NOMO-1 treated with dmso at 0.1 percent for 144 hours (cell line): ENCODE measurements at regions not wholly inside any gene's neighbourhood (a gene's known extent, or its start where the extent isn't known, plus 50 kb on each side); places are given as distances from the start of the nearest gene placed in this dataset.

Experiments
- DNase-seq: peaks from one replicate; lab custom pipeline; 2025; ENCODE audit not compliant: unreplicated experiment; lab: John Stamatoyannopoulos, UW

DNA sequence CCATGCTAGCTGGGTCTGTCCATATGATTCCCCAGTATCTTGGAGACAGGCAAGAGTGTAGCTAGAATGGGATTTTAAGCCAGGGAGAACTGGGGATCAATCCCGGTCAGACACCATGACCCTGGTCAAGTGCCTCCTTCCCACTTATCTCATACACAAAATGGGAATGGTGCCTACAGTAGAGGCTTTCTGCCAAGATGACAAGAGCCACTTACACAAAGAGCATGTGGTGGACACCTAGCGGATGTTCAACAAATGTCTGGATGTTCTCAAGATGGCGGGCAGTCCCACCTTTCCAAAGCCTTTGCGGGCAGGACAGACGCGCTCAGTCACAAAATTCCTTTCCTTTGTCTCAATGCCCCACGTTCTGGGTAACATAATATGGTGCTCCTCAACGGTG lies 57.3 kb downstream of the MAF start:
- DNase-seq = no peak

DNA sequence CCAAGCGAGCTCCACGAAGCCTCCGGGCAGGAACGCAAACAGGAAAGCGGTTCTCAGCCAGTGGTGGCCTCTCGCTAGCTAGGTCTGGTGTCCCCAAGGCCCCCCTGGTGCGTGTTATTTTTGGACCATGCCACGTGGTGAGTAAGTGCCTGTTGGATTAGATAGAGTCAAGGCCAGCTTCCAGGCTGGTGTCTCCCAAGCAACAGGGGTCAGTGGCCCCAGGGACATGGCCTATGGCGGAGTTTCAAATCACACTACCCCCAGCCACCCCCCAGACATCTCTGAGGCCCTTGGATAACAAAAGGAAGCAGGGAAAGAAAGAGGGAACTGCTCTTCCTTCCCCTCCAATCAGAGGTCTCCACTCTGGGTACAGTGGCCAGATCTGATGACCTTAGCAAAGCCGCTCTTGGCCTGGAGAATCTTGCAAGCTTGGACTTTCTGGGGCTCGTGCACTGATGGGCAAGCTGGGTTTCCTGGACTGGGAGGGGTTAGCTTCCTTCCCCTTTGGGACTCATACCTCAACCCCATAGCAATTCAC lies 58.2 kb downstream of the MAF start:
- no peak for DNase-seq

DNA sequence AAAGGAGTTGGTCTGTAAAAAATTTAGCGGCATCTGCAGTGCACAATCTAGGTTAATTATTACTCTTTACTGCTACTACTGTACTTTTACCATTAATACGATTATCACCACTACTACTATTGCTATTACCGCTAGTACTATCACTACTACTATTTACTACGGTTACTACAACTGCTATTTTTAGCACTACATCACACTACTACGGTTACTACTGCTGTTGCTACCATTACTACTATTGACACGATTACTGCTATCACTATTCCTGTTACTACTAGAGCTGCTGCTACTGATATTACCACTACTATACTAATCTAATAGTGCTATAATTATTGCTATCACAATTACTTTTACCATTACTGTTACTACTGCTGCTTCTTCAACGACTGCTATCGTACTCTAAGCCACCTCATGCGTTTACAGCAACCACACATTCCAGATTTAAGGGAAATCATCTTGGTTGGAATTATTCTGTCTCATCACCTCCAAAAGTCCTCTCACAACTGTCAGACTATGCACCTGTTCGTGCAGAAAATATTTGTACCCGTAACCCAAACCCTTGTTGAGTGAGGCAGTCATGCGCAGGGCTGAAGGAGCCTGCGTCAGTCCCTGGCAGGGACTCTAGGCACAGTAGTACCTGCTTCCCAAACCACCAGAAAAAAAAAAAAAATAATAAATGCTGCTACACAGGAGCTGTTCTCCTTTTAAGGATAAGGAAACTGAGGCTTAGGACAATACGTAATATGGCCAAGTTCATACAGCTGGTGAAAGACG lies 59.5 kb downstream of the MAF start:
- DNase-seq = no peak

DNA sequence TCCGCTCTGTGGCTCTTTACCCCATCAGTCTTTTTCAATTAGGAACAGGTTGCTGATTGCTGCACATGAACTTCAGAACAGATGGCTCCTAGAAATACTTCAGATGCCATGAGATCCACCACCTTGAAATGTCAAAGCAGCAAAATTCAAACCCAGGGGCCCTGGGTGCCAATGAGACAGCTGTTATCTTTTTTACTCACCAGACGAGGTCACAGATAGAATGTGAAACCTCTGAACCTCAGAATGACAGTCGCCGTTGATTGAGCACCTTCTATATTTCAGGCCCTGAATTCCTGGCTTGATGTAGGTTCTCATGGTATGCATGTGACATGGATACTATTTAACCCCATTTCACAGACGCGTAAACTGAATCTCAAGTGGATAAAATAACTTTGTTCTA lies 63.0 kb downstream of the MAF start:
- no peak for DNase-seq

DNA sequence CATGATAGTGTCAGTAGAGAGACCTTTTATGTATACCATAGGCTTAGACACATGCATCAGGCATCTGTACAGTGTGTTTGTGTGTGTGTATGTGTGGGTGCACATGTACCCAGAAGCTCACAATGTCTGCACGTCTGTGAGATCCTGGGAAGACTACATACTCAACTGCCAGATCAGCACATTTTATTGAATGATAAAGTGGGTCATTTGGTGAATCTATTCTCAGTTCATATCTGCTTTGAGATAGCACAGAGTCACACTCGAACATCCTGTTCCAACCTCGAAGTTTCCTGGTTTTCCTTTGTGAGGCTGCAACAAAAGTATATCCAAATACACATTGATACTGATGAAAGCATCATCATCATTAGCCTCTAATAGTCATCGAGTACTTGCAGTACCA lies 63.6 kb downstream of the MAF start:
- DNase-seq = no peak

DNA sequence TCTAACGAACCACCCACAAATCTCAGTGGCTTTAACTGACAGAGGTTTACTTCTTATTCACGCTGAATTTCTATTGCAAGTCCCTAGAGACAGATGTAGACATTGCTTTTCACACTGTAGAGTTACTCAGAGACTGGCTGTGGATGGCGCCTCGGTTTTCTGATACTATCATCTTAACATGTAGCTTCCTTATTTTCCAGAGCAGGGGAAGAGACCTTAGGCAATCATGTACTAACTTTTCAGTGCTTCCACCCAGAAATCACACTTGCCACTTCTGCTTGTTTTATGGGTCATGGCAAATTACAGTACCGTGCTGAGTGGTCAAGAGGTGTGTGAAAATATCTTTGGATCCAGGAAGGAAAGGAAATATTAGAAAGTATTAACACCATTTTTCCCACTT lies 65.4 kb downstream of the MAF start:
- DNase-seq = peak; percentile 6

DNA sequence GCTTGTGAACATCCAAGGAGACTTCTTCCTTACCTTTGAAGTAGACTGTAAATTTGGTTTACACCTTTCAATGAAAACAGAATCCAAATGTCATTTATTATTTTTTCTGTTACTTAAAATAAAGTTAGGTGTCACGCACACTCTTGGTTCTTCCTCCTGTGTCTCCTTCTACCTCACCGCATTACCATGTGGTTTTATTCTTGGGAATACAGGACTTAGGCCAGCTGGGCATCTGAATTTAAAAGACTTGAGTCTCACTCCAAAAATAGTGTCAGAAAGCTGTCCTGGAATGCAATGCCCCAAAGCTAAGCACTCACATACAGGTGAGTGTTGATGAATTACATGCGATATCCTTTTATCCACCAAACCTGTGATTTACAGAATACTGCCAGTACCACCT lies 66.4 kb downstream of the MAF start:
- DNase-seq = no peak

DNA sequence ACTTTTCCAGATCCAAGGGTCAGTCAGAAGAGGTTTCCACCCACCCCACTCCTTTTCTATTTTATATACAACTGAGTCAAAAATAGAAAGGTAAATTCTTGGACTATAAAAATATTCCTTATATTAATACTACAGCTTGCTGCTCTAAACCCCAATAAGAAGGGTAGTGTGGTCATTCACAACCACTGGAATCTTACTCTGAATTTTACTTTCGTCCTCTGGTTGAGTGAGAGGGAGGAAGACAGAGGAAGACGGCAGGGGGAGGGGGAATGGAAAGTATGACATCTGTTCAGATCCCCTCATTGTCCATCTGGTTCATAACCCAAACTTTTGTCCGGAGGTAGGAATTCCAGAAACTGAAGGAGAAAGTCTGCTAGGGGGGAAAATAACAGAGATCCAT lies 67.2 kb downstream of the MAF start:
- no peak for DNase-seq

DNA sequence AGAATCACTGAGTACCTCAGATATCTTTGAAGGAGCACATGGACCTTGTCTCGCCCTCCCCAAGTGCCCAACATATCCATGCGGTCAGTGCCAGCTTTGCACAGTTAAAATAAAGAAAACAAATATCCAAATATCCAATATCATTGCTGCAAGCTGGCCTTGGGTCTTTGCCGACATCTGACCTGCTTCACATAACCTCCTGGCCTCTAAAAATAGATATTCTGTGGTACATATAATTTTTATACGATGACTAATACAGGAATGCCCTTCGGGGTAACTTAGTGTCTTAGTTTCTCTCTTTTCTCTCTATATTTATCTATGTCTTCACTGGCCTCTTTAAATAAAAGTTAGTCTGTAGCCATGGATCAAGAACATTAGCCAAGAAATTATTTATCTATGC lies 67.8 kb downstream of the MAF start:
- DNase-seq = no peak

DNA sequence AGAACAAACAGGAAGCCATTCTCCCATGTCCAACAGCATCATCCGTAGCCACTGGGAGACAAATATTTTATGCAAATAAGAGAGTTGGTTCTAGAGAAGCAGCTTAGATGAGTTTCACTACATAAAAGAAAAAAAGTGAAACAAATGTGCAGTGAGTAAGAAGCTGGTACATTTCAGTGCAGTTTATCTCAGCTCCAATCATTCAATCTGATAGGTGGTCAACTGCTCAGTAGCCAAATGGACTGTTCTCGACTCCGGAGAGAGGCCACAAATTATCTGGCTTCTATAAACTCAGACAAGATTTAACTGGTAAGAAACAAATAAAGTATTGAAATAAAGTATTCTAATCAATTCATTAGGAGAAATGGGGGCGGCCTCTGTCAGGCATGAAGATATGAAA lies 68.3 kb downstream of the MAF start:
- no peak for DNase-seq

DNA sequence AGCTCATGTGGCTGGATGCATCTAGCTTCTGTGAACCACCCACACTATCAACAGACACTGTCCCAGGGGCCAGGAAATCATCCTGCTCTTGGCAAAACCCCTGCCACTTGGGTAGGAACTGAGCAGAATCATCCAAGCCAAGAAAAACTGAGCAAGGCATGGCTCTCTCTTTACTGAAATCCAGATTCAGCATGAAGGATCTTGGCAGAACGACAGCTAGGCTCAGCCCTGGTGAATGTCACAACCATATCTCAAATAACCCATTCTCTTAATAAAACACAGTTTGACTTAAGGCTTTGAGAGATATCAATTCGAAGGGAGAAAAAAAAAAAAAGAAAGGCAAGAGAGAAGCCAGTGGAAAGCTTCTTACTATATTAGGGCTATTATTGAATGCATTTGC lies 72.2 kb downstream of the MAF start:
- no peak for DNase-seq

DNA sequence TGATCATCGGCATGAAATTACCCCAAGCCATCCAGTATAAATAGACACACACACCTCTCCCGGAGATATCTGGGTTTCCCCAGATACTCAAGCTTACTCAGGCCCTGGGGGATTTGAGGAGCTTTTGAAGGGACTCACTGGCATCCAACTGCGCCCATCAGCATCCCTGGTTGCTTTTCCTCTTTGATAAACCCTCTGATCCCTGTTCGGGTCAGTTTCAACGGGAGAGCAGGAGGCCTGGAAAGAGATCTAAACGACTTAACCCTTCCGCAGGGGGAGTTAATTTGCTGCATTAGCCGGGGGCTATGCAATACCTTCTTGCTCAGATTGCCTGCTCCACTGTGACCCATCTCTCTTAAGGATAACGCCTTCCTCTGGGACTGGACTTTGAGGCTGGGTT lies 76.6 kb downstream of the MAF start:
- no peak for DNase-seq

DNA sequence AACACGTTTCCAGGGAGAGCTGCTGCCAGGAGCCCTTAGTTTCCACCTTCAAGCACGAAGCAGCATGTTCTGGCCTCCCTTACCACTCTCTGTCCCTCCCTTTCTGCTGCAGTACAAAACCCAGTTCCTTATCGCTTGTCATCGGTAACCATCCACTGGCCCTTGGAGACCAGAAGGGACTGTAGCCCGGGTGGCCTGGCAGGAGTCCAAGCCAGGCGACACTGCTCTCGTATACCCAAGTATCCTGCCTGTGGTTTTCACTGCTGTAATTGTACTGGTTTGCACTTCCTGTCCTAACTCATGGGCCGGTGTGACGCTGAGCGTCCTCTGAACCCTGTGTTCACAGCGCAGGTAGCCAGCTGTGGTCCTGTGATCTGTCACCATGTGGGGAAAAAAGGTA lies 81.1 kb downstream of the MAF start:
- peak; percentile 48 for DNase-seq

DNA sequence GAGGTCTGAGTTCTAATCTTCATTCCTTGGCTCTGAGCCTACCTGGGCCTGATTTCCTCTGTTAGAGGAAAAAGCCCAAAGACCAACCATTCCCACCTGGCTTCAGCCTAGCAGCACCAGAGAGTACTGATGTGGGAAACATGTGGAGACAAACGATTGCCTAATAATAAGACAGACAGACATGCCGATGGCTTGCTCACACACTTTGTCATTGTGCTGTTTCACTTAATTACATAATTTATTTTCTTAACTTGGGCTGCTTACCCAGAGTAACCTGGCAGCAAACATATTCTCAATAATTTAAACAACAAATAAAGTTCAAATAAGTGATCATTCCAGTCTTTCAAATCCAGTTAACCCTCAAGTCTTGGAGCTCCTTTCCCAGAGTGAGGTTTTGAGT lies 83.4 kb downstream of the MAF start:
- no peak for DNase-seq

DNA sequence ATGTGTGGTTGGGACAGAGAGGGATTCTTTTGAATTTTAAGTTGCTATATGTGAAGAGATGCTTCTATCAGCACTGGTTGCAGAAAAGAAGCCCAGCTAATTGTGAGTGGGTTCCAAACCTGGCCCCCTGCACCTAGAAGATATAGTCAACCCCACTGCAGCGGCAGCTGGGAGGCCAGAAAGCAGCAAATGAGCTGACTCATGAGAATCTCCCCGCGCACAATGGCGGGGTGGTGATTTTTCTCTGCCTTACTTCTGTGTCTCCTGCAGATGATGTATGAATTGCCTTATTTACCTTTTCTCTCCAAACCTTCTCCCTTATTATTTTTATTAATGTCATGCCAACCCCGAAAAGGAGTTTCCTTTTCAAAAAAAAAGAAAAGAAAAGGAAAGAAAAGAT lies 89.7 kb downstream of the MAF start:
- DNase-seq = no peak

DNA sequence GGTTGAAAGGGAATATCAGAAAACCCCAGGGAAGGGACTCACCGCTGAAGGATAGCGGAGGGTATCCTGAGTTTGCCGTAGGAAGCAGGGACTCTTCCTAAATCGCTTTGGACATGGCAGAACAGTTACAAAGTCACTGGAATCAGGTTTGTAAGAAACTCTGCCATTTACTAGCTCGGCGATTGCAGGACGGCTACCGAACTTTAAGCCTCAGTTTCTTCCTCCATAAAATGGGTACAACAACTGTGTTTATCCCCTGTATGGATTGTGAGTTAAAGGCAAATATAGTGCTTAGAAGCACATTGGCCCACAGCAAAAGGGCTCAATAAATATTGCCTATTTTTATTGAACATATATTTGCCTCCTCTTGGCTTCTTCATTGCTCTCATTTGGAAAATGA lies 90.6 kb downstream of the MAF start:
- DNase-seq = no peak

DNA sequence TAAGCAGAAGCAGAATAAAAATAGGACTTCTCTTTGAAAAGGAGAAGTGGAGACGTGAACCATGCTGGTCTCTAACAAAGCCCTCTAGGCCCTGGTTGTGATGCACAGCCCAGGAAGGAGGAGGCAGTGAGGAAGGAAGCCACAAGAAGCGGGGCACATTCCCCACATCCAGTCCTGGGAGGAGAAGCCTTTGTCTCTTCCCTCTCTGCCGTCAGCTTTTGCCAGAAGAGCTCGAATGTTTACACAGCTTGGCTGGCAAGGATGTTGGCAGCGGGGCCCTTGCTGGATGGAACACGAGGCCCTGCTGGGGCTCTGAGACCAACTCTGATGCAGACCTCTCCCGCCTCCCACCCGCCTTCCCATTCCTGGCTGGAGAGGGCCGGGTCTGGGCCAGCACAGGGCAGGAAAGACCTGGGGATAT lies 91.3 kb downstream of the MAF start:
- DNase-seq = peak; percentile 46

DNA sequence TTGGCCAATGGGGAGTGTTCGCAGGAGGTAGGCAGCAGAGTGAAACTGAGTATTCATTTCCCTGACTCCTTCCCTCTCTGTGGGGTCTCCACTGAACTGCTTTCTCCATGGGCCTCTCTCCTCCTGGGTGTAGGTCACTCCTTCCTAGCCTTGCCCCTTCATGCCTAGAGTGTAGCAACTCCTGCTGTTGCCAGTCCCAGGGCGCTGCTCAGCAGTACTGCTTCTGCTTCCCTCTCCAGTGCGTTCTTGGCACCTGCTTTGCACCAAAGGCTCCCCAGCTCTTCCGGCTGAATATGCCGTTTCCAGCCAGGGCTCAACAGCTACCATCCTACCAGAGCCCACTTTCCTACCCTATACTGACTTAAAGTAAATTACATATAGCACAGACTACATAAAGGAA lies 92.2 kb downstream of the MAF start:
- no peak for DNase-seq

DNA sequence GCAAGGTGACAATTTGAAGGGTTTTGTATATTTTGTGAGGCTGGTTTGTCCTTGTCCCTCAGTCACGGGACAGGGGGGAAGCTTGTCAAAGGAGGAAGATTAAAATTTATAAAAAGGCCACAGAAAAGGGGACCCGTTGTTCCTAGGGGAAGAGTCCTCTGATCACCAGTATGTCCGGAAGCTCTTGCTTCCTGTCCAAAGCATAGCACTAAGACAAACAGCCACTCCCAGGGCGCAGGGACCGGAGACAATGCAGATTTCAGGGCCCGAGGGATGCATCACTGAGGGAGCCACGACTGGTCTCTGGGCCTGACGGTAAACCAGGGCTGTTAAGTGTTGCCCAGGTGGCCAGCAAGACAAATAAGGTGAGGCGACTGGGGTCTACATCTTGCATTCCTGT lies 95.2 kb downstream of the MAF start:
- no peak for DNase-seq

DNA sequence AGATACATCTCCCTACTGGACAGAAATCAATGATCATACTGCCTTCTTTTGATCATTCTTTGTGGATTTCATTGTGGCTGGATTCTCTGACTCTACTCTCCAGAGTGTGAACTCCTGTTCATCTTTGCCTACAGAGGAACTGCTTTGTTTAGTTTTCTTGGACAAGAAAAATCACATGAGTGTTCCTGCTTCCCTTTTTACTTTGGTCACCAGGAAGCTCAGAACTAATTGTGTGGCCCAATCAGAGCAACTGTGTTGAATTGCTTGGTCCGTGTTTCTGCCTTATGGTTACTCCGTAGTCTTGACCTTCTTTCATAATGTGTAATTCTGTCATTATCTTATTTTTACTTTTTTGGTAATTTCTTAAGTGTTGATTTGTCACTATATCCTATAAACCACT lies 97.0 kb downstream of the MAF start:
- DNase-seq = no peak

DNA sequence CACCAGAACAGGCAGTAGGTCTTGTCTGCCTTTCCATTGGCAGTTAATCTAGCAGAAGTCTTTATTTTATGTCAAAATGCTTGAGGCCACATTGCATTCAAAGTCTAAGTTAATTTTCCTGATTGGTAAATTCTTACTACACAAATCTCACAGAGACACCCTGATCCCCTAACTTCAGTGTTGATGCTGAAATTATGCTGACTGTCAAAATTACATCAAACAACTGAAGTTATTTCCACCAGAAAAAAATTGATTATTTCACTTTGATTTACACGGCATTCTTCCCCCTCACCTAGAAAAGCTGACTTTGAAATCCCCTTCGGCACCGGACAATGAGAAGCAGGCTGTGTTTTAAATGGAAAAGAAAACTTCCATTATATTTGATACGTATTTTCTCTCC lies 99.1 kb downstream of the MAF start:
- DNase-seq = no peak

DNA sequence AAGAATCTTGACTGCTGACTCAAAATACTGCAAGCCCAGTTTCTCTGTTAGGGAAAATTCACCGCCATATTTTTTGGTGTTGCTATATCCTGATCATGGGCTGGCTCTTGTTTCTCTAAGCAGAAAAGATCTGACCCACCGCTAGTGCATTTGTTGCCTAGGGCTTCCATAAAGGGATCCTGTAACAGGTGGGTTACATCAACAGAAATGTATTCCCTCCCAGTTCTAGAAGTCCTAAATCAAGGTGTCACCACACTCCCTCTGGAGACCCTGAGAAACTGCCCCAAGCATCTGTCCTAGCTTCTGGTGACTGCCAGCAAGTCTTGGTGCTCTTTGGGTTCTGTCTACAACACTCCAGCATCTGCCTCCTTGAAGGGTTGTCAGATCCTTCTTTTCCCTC lies 99.7 kb downstream of the MAF start:
- DNase-seq = no peak

DNA sequence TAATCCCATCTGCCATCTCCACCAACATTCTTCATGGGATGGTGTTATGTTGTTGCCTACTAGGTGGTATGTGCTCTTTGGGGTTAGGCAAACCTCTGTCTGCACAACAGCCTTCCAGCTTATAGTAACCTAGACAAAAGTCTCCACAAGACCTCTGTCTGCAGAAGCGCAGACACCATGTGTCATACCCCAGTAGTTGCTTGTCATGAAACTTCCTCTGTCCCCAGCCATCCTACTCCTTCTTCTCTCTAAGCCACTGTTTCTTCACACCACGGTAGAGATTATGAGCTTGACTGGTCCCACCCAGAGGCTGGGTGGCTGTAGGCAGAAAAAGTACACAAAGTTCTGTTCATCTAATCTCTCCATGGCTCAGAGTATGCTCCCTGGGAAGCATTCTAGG lies 100.3 kb downstream of the MAF start:
- no peak for DNase-seq
